Epithelial cell of esophagus (primary cell): ENCODE measurements at regions not wholly inside any gene's neighbourhood (a gene's known extent, or its start where the extent isn't known, plus 50 kb on each side); places are given as distances from the start of the nearest gene placed in this dataset.
A peak's percentile ranks its signal among the peaks of the same experiment; 100 is the strongest.

Experiments used
- DNase-seq: peaks from one replicate; pipeline ENCODE4 v3.0.0; 2010; ENCODE audit warnings: low read depth
- H3K4me3 ChIP-seq: 2 replicates; pipeline ENCODE4 v1.5.1; 2011; ENCODE audit warnings: mild to moderate bottlenecking, low read length, control low read depth
- CTCF ChIP-seq: IDR thresholded peaks from 2 replicates; pipeline ENCODE4 v1.5.1; 2011; ENCODE audit warnings: low read depth, mild to moderate bottlenecking, low read length, control low read depth, inconsistent platforms; ENCODE audit not compliant: insufficient read depth; ENCODE audit errors: missing control alignments

GRCh38 chr2:79453918-79454317 is 58.9 kb upstream of the CTNNA2 start:
- no peak for TF ChIP-seq CTCF
- DNase-seq: peak; percentile 8
- no peak overlapping the region for H3K4me3 ChIP-seq

- H3K4me3 ChIP-seq: no peak overlapping the region
- DNase-seq: no peak
- TF ChIP-seq CTCF: no peak
Observed at GRCh38 chr2:79452651-79453050, 60.2 kb upstream of the CTNNA2 start.

GRCh38 chr2:79447463-79447862 is 65.4 kb upstream of the CTNNA2 start:
- TF ChIP-seq CTCF: no peak
- no peak overlapping the region for H3K4me3 ChIP-seq
- no peak for DNase-seq

GRCh38 chr2:79446313-79446712 is 66.5 kb upstream of the CTNNA2 start:
- no peak for DNase-seq

GRCh38 chr2:79437433-79438267 is 75.2 kb upstream of the CTNNA2 start:
- TF ChIP-seq CTCF: no peak
- peak; percentile 0 for DNase-seq

More at GRCh38 chr2:79446313-79446712, 66.5 kb upstream of the CTNNA2 start:
- H3K4me3 ChIP-seq: no peak overlapping the region
- TF ChIP-seq CTCF: no peak

GRCh38 chr2:79434362-79434761 is 78.5 kb upstream of the CTNNA2 start:
- TF ChIP-seq CTCF: no peak
- DNase-seq: no peak
- H3K4me3 ChIP-seq: no peak overlapping the region

More at GRCh38 chr2:79437433-79438267, 75.2 kb upstream of the CTNNA2 start:
- H3K4me3 ChIP-seq: no peak overlapping the region

GRCh38 chr2:79432731-79433146 is 80.1 kb upstream of the CTNNA2 start:
- DNase-seq: no peak
- H3K4me3 ChIP-seq: no peak overlapping the region
- no peak for TF ChIP-seq CTCF
